GM18508 (cell line): ENCODE measurements at regions not wholly inside any gene's neighbourhood (a gene's known extent, or its start where the extent isn't known, plus 50 kb on each side); places are given as distances from the start of the nearest gene placed in this dataset.

Experiments
- ATAC-seq: cut with Tn5 transposase; IDR thresholded peaks from one replicate; pipeline ENCODE4 v1.9.1; 2021; ENCODE audit warnings: moderate number of reproducible peaks; ENCODE audit not compliant: insufficient read depth, unreplicated experiment

GRCh38 chr13:24005755-24006281 is 108.5 kb upstream of the C1QTNF9B start:
- peak; percentile 92 for ATAC-seq

GRCh38 chr13:24006520-24007248 is 109.4 kb upstream of the C1QTNF9B start:
- no peak for ATAC-seq

DNA sequence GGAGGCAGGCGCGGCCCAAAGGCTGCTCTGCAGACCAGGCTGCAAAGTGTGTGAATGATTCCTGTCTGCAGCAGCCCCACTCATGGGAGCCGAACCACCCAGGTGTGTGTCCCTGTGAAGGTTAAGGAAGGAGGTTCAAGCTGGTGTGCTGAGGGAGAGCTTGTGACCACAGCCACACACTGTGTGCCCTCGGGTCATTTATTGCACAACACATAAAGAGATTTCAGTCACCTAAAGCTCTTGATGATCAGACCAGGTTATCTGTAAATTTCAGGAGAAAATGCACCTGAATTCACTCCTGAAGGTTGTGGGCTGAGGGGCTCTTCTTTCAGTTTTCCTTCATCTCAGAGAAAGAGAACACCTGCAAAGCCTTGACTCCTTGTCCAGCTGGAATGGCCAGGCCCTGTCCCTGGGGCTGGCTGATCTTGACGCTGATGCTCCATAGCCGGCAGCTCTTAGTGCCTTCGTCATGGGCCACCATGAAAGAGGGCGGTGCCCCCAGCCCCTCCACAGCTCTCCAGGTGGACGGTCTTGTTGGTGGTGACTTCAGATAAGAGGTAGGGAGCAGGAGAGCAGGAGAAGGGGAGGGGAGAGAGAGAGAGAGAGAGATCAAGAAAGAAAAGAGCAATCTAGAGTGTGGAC is 110.8 kb upstream of the C1QTNF9B start:
- no peak for ATAC-seq

DNA sequence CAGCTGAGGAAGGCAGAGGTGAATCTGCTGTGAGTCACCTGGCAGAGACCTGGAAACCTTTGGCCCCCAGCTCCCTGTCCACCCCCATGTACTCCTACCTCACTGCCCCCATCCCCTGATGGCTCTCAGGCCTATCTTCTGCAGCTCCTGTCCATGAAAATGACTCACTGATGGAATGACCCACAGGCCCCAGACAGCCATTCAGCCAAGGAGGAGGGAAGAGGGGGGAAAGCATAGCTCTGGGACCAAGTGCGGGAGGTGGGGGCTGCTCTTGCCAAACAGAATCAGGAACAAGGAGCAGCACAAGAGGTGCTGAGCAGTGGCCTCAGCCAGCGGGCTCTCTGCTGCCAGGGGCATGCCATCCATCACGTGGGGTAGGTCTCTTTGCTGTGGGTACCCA is 111.4 kb upstream of the C1QTNF9B start:
- no peak for ATAC-seq

DNA sequence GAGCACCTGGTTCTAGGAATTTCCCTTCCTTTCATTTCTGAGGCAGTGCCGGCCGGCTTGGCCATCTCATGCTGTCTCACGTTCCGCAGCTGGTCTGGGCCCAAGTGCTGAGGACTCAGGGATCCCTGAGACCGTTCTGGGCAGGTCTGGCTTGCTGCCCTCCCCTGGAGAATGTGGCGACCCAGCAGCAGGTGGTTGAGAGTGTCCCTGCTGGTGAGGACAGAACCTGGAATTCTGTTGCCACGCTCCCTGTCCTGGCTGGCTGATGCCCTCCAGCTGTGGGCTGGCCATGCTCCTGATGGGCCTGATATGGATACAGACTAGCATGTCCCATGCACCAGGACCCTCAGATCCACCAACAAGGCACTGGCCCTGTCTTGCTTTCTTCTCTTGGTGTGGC is 114.0 kb upstream of the C1QTNF9B start:
- ATAC-seq: no peak

DNA sequence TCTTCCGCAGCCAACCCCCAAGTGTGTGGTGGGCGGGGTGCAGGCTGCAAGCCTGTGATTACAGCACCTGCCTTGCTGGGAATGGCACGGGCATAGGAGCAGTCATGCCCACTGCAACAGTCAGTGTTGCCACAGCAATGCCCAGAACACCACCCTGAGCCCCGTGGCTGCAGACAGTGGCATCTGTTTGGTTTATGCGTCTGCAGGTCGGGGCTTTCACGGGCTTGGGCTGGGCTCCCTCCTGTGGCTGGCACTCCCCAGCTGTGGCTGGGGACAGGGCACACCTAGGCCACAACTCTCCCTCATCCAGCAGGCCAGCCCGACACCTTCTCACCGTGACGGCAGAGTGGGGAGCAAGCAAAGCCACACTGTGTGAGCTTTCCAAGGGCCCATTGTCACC is 115.3 kb upstream of the C1QTNF9B start:
- ATAC-seq: no peak

DNA sequence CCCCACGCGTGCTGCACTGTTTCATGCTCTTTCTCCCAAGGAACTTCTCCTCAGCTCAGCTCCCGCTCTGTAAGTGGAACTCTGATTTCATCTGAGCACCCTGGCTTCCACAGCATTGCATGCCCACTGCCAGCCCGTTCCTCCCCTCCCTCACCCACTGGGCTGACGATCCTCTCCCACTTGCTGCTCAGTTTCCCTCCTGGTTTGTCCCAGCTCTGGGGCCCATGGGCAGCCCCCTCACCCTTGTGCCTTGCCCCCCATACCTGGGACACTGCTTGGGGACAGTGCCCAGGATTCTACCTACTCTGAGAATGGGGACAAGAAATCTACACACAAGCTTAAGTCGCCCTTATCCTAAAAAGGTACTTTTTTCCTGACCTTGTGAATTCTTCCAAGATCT is 115.9 kb upstream of the C1QTNF9B start:
- ATAC-seq: no peak

GRCh38 chr13:24016046-24016445 is 118.7 kb upstream of the C1QTNF9B start:
- no peak for ATAC-seq

- no peak for ATAC-seq
Measured at GRCh38 chr13:24022568-24022967, 125.3 kb upstream of the C1QTNF9B start.

DNA sequence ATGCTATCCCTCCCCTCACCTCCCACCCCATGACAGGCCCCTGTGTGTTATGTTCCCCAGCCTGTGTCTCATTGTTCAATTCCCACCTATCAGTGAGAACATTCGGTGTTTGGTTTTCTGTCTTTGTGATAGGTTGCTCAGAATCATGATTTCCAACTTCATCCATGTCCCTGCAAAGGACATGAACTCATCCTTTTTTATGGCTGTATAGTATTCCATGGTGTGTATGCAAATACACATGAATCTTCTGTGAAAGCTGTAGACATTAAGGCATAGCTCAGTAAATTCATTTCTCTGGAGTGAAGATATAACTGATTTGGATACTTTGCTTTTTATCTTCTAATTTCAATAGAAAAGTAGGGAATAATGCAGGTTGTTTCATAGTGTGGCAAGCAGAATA is 125.8 kb upstream of the C1QTNF9B start:
- no peak for ATAC-seq

DNA sequence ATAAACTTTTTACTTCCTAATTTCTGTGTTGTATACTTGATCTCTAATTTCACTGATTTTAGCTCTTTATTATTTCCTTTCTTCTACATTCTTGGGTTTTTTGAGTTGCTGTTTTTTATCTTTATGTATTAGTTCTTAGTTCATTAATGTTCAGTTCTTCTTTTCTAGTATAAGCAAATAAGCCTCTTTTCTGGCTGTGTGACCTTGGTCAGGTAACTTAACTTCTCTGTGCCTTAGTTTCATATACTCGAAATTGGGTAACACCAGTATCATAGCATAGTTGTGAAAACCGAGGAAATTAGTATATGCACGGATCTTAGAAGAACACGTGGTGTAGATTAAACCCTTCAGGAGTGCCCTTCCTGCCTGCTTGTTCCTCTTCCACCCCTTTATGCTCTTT is 130.2 kb upstream of the C1QTNF9B start:
- ATAC-seq: no peak

DNA sequence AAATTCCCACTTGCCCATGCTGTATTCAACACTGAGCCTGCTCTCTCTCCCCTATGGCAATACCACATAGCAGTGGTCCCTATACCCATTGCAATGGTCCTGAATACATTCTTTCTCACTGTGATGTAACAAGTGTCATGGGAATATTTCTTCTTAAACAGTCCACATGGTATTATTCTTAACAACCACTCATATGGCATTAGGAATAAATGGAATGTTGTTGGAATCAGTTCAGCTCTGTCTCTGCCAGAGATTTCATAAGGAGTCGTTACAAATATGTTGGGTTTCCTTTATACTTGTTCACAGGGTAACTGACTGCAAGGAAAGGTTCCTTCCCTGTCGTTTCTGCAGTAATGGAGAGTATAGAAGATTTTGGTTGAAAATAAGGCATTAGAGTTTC is 128.3 kb upstream of the SPATA13 start:
- ATAC-seq: no peak

DNA sequence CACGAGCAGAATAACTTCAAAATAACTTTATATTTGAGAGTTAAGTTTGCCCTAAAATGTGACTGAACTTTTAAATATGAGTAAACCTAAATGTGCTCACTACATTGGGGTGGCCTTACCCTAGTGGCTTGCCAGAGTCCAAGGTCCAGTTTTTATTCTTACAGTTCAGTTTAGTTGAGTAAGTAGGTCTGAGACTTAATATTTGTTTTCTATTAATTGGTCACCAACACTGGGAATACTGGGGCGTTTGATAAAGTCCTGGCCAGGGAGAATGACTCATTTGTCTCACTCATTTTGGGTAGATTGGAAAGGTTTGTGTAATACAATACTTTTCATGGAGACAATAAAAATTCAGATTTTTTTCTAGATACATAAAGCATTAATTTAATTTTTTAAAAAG is 127.8 kb upstream of the SPATA13 start:
- ATAC-seq: no peak

DNA sequence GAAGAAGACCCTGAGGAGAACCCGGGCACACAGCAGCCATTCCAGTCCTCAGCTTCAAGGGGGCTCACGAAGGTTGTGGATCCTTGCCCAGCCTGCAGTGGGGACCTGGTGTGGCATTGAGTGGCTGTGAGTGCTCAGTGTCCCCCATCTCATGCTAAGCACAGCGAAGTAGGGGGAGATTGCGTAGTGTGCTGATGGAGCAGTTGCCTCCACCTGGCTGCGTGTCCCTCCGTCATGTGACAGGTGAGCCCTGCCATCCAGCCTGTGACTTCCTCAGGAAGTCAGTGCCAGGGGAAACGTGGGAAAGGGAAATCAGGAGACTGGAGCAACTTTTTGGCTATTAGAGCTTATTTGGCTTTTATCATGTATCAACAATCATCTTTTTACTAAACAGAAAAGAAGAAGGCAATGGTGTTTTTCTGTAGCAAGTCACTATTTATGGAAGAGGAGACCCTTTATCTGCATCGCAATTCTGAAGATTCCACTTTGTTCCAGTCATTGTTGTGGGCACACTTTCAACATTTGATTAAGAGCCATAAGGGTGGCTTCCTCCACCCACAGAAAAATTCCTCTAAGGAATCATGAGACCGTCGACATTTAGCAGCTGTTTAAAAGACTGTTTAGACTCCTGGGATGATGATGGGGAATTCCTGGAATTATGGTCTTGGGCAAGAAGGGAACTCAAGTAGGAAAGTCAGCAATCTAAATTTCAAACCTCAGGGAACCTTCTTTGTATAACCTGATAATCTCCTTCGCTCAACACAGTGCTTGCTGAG is 126.8 kb upstream of the SPATA13 start:
- ATAC-seq: no peak

DNA sequence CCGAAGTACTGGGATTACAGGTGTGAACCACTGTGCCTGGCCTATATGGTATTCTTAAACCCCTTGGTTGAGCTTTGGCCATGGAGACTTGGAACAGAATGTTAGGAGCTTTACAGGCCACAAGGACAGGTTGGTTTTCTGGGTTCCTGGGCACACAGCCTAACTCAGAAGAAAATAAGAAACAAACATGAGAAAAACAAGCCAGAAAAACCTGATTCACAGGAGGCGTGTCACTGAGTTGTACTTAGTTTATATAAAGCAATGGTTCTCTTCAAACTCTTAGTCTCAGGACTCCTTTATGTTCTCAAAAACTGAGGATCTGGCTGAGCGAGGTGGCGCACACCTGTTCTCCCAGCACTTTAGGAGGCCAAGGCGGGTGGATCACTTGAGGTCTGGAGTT is 125.1 kb upstream of the SPATA13 start:
- ATAC-seq: no peak

DNA sequence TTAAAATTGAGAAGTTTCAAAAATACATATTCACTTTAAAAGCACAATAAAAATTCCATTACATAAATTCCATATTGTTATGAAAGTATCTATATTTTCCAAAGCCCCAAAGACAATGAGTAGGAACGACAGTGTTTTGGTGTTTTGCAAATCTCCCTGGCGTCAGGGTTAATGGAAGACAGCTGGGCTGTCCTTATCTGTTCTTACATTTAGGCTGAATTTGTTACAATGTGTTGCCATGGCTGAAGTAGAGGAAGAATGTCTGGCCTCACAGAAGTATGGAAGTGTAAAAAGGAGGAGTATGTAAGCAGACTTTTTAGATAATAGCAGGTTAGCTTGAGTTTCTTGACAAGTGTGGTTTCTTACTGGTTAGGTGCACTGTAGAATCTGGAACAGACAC is 124.4 kb upstream of the SPATA13 start:
- no peak for ATAC-seq

GRCh38 chr13:24038405-24038804 is 122.1 kb upstream of the SPATA13 start:
- ATAC-seq: no peak

DNA sequence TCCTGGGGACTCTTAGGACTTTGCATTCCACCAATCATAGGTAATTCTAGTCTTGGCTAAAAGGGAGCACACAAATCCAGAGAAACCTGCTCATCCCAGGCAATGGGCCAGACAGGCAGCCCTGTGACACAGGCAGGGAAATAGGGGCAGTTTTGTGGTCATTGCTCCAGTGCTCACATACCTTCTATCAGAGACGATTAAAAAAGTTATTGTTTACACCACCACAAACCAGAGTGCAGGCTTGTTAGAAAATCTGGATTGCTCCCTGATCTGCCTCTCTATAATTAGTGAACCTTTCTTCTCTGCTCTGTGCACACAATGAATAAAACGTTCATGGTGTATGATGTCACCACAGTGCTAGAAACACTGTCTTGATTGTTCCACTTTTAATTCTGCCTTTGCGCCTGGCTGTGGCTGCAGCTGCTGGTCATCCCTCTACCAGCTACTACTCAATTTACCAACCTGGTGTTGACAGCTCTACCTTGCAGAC is 121.6 kb upstream of the SPATA13 start:
- no peak for ATAC-seq

GRCh38 chr13:24039621-24040475 is 120.7 kb upstream of the SPATA13 start:
- ATAC-seq: peak; percentile 61

DNA sequence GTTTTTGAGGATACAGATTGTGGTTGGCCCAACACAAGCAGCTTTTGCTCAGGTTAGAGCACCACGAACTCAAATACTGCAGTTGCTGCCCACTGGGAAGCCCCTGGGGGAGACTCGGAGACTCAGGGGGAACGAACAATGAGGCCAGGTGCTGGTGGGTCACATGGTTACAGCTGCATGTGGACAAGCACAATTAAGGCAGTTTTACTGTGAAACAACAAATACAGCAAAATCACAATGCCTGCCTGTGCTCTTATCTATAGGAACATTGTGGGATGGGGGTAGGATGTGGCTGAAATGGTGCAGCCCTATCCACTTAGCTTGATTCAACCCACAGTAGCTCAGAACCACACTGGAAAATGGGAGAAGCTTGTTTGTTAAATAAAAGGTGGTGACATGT is 119.7 kb upstream of the SPATA13 start:
- no peak for ATAC-seq
